A673 (cell line): ENCODE measurements at regions not wholly inside any gene's neighbourhood (a gene's known extent, or its start where the extent isn't known, plus 50 kb on each side); places are given as distances from the start of the nearest gene placed in this dataset.

Experiments used
- BruUV-seq: library from RNA; stranded (reverse); fragments of 400-500 nt; replicated peaks from 2 replicates; lab custom pipeline; 2021; lab: Mats Ljungman, UMichigan
- CTCF ChIA-PET: fragments of 300-600 bp; sonication (Branson Sonifier 250); formaldehyde crosslinking; loops from one replicate; lab custom pipeline; 2022; ENCODE audit warnings: antibody characterized with exemption; lab: Charles Lee
- POLR2A ChIA-PET: fragments of 300-600 bp; sonication (Branson Sonifier 250); formaldehyde crosslinking; loops from one replicate; lab custom pipeline; 2022; ENCODE audit warnings: antibody characterized with exemption; ENCODE audit not compliant: low non-redundant PET; lab: Charles Lee
- DNase-seq: peaks from one replicate; pipeline ENCODE4 v3.0.0-alpha.2; 2015; ENCODE audit warnings: low spot score
- H3K27ac ChIP-seq: fragments of 200-600 bp; sonication (generic); 2 replicates; pipeline ENCODE4 v1.5.1; 2016; ENCODE audit warnings: mixed run types, low read depth, mild to moderate bottlenecking, mixed read lengths, antibody characterized with exemption, low read length; ENCODE audit not compliant: poor library complexity, severe bottlenecking
- H3K27me3 ChIP-seq: fragments of 200-600 bp; sonication (generic); replicated peaks from 2 replicates; pipeline ENCODE4 v1.6.1; 2017; ENCODE audit warnings: mixed run types, low read depth, mild to moderate bottlenecking, mixed read lengths, antibody characterized with exemption, low read length; ENCODE audit not compliant: insufficient read depth, poor library complexity
- H3K36me3 ChIP-seq: fragments of 200-600 bp; sonication (generic); 2 replicates; pipeline ENCODE4 v1.6.1; 2016; ENCODE audit warnings: mixed run types, mild to moderate bottlenecking, mixed read lengths, antibody characterized with exemption, low read length; ENCODE audit not compliant: insufficient read depth, poor library complexity, severe bottlenecking
- H3K4me1 ChIP-seq: fragments of 200-600 bp; sonication (generic); 2 replicates; pipeline ENCODE4 v1.6.1; 2017; ENCODE audit warnings: mixed run types, mild to moderate bottlenecking, mixed read lengths, antibody characterized with exemption, low read length; ENCODE audit not compliant: insufficient read depth, poor library complexity, severe bottlenecking
- H3K4me3 ChIP-seq: fragments of 200-600 bp; sonication (generic); 2 replicates; pipeline ENCODE4 v1.5.1; 2016; ENCODE audit warnings: low read depth, mixed run types, mild to moderate bottlenecking, mixed read lengths, low read length; ENCODE audit not compliant: poor library complexity, severe bottlenecking
- H3K9me3 ChIP-seq: fragments of 200-600 bp; sonication (generic); 2 replicates; pipeline ENCODE4 v1.6.1; 2016; ENCODE audit warnings: mixed run types, low read depth, mild to moderate bottlenecking, mixed read lengths, antibody characterized with exemption, low read length; ENCODE audit not compliant: poor library complexity, severe bottlenecking
- EZH2 ChIP-seq: fragments of 200-600 bp; sonication (generic); IDR thresholded peaks from 2 replicates; pipeline ENCODE4 v1.6.1; 2017; ENCODE audit warnings: borderline replicate concordance, low read depth, mild to moderate bottlenecking, mixed read lengths, antibody characterized with exemption, low read length; ENCODE audit not compliant: poor library complexity, severe bottlenecking
- intact Hi-C: fragments of 100-400 bp; cut with micrococcal nuclease; formaldehyde crosslinking; loops from one replicate; pipeline ENCODE4 v1.10.0; 2022; ENCODE audit not compliant: unreplicated experiment
- TF ChIP-seq, protein P1 (sequence below): fragments of 300-800, 200-600 bp; sonication (generic); conservative IDR thresholded peaks from 2 replicates; pipeline ENCODE4 v1.5.1; 2017; ENCODE audit warnings: low read depth, mild to moderate bottlenecking, antibody characterized with exemption, low read length, moderate library complexity, mixed read lengths

- Histone ChIP-seq H3K4me3 (no peak overlapping the region), H3K4me1 (no peaks in the 10 kb centered on the region), H3K27ac (no peak overlapping the region), H3K27me3 (no peaks in the 10 kb centered on the region), H3K9me3 (no peaks in the 10 kb centered on the region), H3K36me3 (no peaks in the 10 kb centered on the region)
- ChIA-PET POLR2A (no interaction called here), CTCF (no interaction called here)
- no TSS peak for BruUV-seq
- no peak for DNase-seq
- intact Hi-C loops, result no loop called here
- TF ChIP-seq EZH2, result no peak
- TF ChIP-seq, protein P1, sequence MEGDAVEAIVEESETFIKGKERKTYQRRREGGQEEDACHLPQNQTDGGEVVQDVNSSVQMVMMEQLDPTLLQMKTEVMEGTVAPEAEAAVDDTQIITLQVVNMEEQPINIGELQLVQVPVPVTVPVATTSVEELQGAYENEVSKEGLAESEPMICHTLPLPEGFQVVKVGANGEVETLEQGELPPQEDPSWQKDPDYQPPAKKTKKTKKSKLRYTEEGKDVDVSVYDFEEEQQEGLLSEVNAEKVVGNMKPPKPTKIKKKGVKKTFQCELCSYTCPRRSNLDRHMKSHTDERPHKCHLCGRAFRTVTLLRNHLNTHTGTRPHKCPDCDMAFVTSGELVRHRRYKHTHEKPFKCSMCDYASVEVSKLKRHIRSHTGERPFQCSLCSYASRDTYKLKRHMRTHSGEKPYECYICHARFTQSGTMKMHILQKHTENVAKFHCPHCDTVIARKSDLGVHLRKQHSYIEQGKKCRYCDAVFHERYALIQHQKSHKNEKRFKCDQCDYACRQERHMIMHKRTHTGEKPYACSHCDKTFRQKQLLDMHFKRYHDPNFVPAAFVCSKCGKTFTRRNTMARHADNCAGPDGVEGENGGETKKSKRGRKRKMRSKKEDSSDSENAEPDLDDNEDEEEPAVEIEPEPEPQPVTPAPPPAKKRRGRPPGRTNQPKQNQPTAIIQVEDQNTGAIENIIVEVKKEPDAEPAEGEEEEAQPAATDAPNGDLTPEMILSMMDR, result no peak
Observed at GRCh38 chr13:34431827-34432581, 510.1 kb upstream of the NBEA start.

- Histone ChIP-seq H3K4me3 (no peak overlapping the region), H3K27ac (no peak overlapping the region), H3K9me3 (no peaks in the 10 kb centered on the region), H3K4me1 (no peaks in the 10 kb centered on the region), H3K36me3 (no peaks in the 10 kb centered on the region), H3K27me3 (no peaks in the 10 kb centered on the region)
- DNase-seq, result no peak
- no peak for TF ChIP-seq EZH2
- TF ChIP-seq, protein P1, result no peak
- POLR2A ChIA-PET, result no interaction called here
- CTCF ChIA-PET, result no interaction called here
- no TSS peak for BruUV-seq
- intact Hi-C loops, result no loop called here
Observed at GRCh38 chr13:34435338-34435737, 506.7 kb upstream of the NBEA start.

DNA sequence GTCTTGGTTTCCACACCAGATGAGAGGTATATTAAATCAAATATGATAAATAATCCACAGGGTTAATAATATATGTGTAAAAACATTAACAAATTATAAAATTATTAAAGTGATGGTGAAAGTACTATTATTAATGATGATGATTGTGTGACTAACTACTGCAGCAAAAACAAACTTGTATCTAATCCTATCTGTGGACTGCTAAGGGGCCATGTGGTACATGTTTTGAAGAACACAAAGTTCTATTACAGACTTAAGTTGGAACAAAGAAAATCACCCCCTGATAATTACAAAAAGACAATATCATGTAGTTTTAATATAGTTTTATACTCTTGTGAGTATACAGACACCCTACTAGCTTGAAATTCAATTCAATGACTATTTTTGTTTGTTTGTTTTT, 504.2 kb upstream of the NBEA start:
- Histone ChIP-seq H3K4me1 (no peaks in the 10 kb centered on the region), H3K27ac (no peak overlapping the region), H3K27me3 (no peaks in the 10 kb centered on the region), H3K9me3 (no peaks in the 10 kb centered on the region), H3K4me3 (no peak overlapping the region), H3K36me3 (no peaks in the 10 kb centered on the region)
- no peak for TF ChIP-seq EZH2
- TF ChIP-seq, protein P1, result no peak
- ChIA-PET CTCF (no interaction called here), POLR2A (no interaction called here)
- intact Hi-C loops, result no loop called here
- no TSS peak for BruUV-seq
- DNase-seq, result no peak
